ENCODE measurements at regions not wholly inside any gene's neighbourhood (a gene's known extent, or its start where the extent isn't known, plus 50 kb on each side); places are given as distances from the start of the nearest gene placed in this dataset.
"Not testable (repeated sequence)": the region's sequence is repeated elsewhere in the genome, so short reads cannot be mapped to it uniquely, and the experiment has no call there.

DNA sequence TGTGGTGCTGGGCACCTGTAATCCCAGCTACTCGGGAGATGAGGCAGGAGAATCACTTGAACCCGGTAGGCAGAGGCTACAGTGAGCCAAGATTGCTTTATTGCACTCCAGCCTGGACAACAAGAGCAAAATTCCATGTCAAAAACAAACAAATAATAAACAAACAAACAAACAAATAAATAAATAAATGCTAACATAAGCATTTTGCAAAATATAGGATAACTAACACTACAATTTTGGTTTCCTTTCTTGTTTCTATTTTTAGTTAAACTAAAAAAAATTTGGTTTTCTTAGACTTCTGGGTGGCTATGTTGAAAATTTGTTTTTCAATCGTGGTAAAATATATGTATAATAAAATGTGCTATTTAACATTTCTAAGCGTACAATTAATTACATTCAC, 115.0 kb upstream of the ZNF516 start:
- DNase-seq (ENCODE audit: low read depth in 2 of 2): no peak

DNA sequence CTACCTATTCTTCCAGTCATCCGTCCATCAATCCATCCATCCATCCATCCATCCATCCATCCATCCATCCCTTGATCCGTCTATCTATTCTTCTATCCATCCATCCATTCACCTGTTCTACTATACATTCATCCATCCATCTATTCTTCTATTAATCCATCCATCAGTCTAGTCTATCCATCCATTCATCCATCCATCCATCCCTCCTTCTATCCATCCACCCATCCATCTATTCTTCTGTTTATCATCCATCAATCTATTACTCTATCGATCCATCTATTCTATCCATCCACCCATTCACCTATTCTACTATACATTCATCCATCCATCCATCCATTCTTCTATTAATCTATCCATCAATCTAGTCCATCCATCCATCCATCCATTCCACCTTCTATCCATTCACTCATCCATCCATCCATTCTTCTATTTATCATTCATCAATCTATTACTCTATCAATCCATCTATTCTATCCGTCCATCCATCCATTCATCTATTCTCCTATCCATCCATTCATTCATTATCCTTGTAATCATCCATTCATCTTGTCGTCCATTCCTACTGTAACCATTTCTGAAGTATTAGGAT, 110.4 kb upstream of the ZNF516 start:
- no peak for DNase-seq (ENCODE audit: low read depth in 2 of 2)

DNA sequence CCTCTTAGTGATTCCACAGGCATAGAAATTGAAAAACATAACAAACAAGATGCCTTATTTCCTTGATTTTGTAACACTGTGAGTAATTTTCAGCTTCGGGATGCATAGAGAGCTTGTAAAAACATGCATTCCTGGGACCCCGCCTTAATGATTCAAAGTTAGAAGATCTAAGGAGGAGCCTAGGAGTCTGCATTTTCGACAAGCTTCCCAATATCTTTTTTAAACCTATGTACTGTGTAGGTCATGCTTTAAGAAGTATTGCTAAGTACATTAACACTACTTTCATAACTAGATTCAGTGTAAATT, 109.8 kb upstream of the ZNF516 start:
- DNase-seq (ENCODE audit: low read depth in 2 of 2): no peak

GRCh38 chr18:76604108-76604934, 109.3 kb upstream of the ZNF516 start:
- no peak for DNase-seq (ENCODE audit: low read depth in 2 of 2)

GRCh38 chr18:76602191-76602590, 107.1 kb upstream of the ZNF516 start:
- no peak for DNase-seq (ENCODE audit: low read depth in 2 of 2)

DNA sequence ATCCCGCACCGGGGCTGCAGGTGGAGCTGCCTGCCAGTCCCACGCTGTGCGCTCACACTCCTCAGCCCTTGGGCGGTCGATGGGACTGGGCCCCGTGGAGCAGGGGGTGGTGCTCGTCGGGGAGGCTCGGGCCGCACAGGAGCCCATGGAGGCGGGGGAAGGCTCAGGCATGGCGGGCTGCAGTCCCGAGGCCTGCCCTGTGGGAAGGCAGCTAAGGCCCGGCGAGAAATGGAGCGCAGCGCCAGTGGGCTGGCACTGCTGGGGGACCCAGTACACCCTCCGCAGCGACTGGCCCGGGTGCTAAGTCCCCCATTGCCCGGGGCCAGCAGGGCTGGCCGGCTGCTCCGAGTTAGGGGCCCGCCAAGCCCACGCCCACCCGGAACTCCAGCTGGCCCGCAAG, 105.0 kb upstream of the ZNF516 start:
- DNase-seq (ENCODE audit: low read depth in 2 of 2): not testable (repeated sequence)

- DNase-seq (ENCODE audit: low read depth in 2 of 2): no peak
These were observed 99.9 kb upstream of the ZNF516 start for GRCh38 chr18:76594966-76595365.

DNA sequence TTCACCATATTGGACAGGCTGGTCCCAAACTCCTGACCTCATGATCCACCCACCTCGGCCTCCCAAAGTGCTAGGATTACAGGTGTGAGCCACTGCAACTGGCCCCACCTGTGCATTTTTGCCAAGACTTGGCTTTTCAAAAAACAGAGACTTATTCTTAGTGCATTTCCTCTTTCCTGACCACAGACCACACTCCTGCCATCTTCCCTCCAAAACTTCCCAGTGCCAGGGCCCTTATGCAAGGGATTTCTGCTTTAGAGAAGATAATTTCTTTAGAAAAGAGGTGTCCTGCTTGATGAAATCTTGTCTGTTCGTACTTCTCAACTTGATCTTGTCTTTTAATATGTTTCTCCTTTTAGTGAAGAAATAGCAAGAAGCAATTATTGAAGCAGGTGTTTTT, 98.8 kb upstream of the ZNF516 start:
- DNase-seq (ENCODE audit: low read depth in 2 of 2): no peak

GRCh38 chr18:76592981-76593381, 97.9 kb upstream of the ZNF516 start:
- no peak for DNase-seq (ENCODE audit: low read depth in 2 of 2)

DNA sequence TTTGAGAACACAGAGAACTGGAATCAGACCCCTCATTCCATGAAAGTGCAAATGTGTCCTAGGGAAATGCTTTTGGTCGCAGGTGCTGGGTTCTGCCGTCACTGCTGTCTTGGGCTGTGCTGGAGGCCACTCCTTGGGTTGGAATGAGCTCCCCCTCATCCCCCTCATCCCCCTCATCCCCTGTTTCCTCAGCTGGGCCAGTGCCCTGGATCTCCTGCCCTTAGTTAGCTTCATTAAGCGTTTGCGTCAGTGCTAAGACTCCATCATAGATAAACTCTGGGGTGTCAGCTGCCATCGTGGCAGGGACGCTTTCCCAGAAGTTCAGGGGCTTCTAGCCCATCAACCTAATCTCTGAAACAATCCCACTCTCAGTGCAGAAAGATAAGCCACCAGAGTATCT, 97.1 kb upstream of the ZNF516 start:
- DNase-seq (ENCODE audit: low read depth in 2 of 2): no peak

DNA sequence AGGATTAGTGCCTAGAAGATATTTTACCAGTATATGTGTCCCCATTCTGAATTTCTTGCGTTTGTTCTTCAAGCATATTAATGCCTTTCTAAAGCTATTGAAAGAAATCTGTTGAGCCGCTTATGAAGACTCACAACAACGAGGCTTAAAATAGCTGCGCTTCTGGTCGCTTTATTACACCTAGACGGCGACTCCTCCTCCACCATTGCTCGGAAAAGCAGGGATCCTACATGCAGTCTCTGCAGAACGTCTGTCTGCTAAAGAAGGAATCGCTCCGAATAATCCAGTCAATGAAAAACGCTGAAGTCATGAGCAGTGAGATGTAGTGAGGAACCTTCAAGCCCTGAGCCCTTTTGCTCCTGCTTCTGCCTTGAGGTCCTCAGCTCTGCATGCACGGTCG, 94.8 kb upstream of the ZNF516 start:
- no peak for DNase-seq (ENCODE audit: low read depth in 2 of 2)

DNA sequence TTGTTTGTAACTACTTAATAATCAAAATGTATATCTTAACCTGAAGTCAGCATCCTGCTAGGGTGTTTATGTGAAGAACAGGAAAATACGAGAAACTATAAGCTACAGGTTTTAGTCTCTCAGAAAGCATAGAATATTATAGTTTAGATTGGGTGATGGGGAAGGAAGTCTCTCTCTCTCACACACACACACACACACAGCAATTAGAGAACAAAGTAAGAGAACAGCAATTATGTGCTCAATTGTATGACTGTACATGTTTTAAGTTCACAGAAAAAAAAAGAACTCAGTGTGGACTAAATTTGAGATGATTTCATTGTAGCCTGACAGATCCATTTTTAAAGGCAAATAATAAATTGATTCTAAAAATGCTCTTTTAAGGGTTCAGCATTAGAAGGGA, 94.3 kb upstream of the ZNF516 start:
- no peak for DNase-seq (ENCODE audit: low read depth in 2 of 2)

GRCh38 chr18:76588601-76589226, 93.7 kb upstream of the ZNF516 start:
- DNase-seq (ENCODE audit: low read depth in 2 of 2): no peak

DNA sequence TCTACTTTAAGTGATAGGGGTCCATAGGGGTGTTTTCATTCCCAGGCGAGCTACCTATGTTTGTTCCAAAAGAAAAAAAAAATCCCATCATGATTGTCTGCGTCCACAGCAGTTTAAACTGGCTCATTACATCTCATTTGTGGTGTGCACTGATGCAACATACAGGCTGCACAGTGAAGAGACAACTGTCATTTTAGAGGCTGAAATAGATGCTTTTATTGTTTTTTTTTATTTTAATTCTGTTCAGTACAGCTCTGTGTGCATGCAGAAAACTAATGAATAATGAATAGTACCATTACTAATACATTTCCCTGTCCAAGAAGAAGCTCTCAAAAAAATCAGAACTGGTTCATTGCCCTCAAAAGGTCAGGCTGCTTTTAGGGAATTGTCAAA, 92.8 kb upstream of the ZNF516 start:
- DNase-seq (ENCODE audit: low read depth in 2 of 2): no peak

DNA sequence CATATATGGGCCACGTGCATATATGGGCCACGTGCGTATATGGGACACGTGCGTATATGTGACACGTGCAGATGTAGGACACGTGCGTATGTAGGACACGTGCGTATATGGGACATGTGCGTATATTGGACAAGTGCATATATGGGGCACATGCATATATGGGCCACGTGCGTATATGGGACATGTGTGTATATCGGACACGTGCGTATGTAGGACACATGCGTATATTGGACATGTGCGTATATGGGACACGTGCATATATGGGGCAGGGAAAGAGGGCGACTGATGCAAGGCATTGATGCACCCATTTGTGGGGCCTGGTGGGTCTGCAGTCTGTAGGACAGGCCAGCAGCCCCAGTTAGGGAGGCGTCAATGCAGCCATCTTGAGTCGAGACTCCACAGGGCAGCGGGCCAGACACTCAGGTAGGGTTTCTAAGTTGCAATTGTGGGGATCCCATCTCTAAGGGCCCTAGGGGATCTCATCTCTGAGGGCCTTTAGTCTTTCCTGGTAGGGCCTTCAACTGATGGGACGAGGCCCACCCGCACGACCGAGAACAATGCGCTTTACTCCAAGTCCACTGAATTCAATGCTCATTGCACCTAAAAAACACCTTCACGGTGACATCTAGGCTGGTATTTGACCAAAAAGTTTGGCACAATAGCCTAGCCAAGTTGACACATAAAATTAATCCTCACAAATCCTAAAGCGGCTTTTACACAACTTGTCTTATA, 92.3 kb upstream of the ZNF516 start:
- no peak for DNase-seq (ENCODE audit: low read depth in 2 of 2)

GRCh38 chr18:76584414-76585310, 89.6 kb upstream of the ZNF516 start:
- no peak for DNase-seq (ENCODE audit: low read depth in 2 of 2)

- no peak for DNase-seq (ENCODE audit: low read depth in 2 of 2)
These were observed 86.2 kb upstream of the ZNF516 start for GRCh38 chr18:76581261-76581660.

- no peak for DNase-seq (ENCODE audit: low read depth in 2 of 2)
These were observed 85.4 kb upstream of the ZNF516 start for GRCh38 chr18:76580288-76580962.

DNA sequence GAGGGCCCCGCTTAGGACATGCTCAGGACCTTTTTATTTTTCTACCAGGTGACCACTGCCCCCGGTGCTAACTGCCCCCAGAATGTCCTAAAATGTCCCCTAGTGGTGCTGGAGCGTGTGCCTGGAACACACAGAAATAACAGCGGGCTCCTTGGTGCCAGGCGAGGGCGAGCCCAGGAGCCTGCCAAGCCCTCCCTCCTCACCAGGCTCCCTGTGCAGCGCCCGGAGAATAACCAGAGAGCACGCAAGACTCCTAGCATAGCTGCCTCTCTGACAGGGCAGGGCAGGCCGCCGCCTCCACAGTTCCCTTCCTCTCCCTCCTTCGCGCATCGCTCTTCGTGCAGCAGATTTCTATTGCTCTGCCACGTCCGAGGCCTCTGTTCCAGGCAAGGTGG, 84.3 kb upstream of the ZNF516 start:
- no peak for DNase-seq (ENCODE audit: low read depth in 2 of 2)

- DNase-seq (ENCODE audit: low read depth in 2 of 2): no peak
These were observed 83.7 kb upstream of the ZNF516 start for GRCh38 chr18:76578571-76579300.

Measured in stimulated activated CD4-positive, alpha-beta T cell treated with anti-CD3 and anti-CD28 coated beads, Interleukin-15, amount 100 ng/mL, for 48 hours (primary cell).